ENCODE measurements at regions not wholly inside any gene's neighbourhood (a gene's known extent, or its start where the extent isn't known, plus 50 kb on each side); places are given as distances from the start of the nearest gene placed in this dataset.

GRCh38 chr5:167993771-167994170 lies 297.7 kb upstream of the WWC1 start:
- DNase-seq (no peak), ATAC-seq (no peak)

DNA sequence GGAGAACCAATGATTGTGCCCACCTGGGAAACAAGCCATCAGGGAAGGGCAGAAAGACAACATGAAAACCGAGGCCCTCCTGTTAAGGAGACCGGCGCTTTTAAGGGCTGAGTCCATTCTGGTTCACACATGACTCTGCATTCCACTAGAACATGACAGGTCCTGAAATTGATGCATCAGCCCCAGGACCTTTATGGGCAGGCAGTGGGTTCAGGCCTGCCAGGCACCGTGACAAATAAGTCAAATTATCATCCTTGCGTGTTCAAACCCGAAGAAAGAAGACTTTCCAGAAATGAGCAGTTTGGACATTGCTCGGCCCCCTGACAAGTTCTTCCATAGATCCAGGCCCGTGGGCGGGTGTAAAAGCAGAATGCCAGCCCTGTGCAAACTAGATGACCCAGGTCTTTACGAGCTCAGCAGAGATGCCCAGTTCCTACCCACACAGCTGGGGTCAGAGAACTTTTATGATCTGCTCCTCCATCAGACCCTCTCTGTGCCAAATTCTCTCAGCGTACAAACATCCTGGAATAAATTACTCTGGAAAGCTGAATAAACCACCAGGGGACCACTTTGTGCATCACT lies 295.5 kb upstream of the WWC1 start:
- DNase-seq: no peak

GRCh38 chr5:167998148-167998767 lies 293.2 kb upstream of the WWC1 start:
- DNase-seq: no peak
- ATAC-seq: no peak

More for the DNA sequence above, 295.5 kb upstream of the WWC1 start:
- ATAC-seq: no peak

DNA sequence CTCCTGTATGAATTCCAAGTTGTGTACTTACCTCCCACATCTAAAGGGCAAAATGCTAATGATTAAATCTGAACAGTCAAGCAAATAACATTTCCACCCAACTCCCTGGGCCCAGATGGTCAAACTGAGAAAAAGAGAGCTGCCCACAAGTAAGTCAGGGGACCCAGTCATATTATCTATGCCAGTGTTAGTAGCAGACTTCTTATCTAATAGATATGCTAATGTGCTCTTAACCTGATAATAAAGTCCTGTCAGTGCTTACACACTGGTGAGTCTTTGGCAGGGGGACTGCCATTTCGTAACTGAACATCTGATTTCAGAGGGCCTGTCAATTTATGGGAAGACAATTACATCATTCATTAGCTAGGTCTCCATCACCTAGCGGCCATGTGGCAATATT lies 292.3 kb upstream of the WWC1 start:
- no peak for DNase-seq
- no peak for ATAC-seq

- no peak for DNase-seq
- no peak for ATAC-seq
Measured at GRCh38 chr5:168001318-168001717, 290.1 kb upstream of the WWC1 start.

DNA sequence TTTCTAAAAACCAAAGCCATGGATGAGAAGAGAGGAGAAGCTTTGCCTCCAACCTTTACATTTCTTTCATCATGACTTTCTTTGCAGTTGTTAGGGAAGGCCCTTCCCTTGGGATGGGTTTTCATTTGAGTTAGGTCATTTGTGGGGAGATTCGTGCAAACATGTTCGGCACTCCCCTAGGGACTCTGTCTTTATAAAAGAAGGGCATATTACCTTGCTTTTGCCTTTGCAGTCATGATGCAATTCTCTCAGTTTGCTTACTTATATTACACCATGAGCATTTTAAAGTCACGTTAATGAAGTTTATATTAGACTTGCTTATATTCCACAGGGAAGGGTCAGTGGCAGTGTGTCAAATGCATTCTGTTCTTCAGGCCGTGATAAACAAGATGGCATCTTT lies 289.3 kb upstream of the WWC1 start:
- no peak for DNase-seq
- ATAC-seq: no peak

DNA sequence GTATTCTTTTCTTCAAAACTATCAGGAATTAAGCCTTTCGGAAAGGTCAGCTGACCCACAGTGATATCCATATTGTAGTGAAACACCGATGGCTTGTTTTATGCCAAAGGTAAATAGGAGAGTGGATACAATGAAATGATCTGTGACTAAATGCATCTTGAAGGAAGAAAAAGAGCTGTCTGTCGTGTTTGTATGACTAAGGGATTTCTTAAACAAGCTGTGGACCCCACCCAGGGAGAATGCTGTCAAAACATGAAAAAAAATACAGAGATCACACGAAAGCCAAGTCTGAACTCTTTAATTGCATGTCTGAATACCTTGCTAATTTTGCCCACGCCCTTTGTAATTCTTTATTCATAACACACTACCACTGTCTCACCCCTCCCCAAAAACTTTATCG lies 286.4 kb upstream of the WWC1 start:
- no peak for DNase-seq
- ATAC-seq: no peak

- ATAC-seq (no peak), DNase-seq (no peak)
Measured at GRCh38 chr5:168005936-168006335, 285.5 kb upstream of the WWC1 start.

DNA sequence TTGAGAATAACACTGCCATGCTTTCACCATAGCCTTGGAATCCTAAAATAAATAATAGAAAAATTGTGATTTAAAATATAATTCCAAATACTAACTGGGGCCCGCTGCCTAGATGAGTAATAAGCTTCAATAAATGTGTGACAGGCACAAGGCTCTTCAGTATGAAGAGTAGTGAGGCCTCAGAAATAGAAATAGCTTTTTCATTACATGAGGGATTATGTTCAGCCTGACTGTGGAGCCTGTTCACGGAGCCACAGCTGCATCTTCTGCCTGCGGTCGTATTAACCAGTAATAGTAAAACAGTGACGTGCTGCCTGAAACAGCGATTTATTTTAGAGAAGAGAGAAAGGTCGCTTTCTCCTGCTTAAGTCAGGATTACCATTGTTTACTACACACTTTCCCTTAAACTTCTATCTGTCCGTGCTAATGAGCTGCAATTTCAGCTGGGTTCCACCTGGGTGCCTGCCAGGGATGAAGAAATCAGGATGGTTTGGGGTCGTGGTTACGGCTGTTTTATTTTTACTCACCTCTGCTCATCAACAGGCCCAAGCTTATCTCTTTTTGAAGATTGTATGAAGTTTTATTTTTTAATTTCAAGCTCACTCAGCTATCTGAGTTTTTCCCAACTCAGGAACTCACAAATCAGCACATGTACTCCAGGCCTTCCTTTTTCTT lies 284.9 kb upstream of the WWC1 start:
- ATAC-seq: no peak
- no peak for DNase-seq

DNA sequence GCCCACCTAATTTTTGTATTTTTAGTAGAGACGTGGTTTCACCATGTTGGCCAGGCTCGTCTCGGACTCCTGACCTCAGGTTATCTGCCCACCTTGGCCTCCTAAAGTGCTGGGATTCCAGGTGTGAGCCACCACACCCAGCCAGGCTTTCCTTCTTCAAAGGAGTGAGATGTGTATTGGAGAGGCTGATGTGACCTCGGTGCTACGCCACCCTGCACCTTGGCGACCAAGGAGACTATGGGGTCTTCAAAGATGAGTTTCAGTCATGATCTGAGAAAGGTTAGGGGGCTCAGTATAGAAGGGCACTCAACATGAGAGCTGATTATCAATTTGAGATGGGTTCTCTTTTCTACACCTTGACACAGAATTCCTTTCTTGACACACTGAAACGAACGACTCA lies 284.2 kb upstream of the WWC1 start:
- ATAC-seq: no peak
- no peak for DNase-seq

GRCh38 chr5:168008555-168008954 lies 282.9 kb upstream of the WWC1 start:
- ATAC-seq (no peak), DNase-seq (no peak)

DNA sequence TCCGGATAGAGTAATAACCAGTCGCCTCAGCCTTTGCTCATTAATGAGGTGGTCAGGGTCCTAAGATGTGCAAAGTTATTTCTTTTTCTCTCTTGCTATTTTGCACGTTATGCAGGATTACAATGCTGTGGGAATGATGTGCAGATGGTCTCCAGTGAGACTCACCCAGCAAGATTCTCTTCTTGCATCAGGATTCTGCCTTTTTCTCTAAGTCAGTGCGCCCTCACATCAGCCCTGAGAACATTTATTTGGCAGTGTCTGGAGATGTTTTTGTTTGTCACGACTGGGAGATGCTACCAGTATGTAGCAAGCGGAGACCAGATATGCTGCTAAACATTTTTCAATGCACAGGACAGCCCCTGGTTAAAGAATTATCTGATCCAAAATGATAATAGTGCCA lies 280.3 kb upstream of the WWC1 start:
- DNase-seq (no peak), ATAC-seq (no peak)

DNA sequence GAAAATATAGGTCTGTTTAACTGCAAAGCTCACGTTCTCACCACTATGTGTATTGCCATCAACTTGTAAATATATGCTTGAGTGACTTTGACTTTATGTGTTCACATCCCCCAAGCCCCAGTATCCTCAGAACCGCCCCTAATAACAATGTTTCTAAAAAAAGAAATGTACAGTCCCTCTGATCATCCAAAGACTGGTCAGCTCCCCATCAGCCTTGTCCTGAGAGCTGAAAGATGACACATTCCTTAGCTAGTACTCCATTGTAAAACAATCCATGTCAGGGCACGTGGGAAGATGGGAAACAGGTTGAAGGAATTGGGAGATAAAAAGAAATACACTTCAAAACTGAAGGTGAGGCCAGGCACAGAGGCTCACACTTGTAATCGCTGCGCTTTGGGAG lies 279.4 kb upstream of the WWC1 start:
- ATAC-seq: no peak
- no peak for DNase-seq

GRCh38 chr5:168013546-168013945 lies 277.9 kb upstream of the WWC1 start:
- no peak for ATAC-seq
- no peak for DNase-seq

GRCh38 chr5:168014433-168015123 lies 276.9 kb upstream of the WWC1 start:
- DNase-seq: no peak
- ATAC-seq: no peak

DNA sequence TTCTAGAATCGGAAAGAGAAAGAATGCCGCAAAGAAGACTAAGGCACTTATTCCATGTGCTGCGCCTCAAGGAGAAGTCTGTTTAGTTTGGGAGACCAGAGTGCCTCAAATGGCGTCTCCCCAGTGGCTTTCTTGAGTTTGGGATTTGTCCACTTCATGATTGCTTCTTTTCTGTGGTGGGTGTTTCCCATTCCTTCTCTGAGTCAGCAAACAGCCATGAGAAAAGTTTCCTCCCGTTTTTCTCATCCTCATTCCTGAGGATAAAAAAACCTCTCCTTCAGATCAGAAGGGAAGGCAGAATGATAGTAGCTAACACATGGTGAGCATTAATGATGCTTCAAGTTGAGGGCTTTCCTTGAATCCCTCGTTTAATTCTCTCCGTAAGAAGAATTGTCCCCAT lies 275.9 kb upstream of the WWC1 start:
- ATAC-seq (no peak), DNase-seq (no peak)

- DNase-seq (no peak), ATAC-seq (no peak)
Measured at GRCh38 chr5:168017313-168017712, 274.1 kb upstream of the WWC1 start.

- no peak for DNase-seq
- ATAC-seq: no peak
Measured at GRCh38 chr5:168019143-168019542, 272.3 kb upstream of the WWC1 start.

DNA sequence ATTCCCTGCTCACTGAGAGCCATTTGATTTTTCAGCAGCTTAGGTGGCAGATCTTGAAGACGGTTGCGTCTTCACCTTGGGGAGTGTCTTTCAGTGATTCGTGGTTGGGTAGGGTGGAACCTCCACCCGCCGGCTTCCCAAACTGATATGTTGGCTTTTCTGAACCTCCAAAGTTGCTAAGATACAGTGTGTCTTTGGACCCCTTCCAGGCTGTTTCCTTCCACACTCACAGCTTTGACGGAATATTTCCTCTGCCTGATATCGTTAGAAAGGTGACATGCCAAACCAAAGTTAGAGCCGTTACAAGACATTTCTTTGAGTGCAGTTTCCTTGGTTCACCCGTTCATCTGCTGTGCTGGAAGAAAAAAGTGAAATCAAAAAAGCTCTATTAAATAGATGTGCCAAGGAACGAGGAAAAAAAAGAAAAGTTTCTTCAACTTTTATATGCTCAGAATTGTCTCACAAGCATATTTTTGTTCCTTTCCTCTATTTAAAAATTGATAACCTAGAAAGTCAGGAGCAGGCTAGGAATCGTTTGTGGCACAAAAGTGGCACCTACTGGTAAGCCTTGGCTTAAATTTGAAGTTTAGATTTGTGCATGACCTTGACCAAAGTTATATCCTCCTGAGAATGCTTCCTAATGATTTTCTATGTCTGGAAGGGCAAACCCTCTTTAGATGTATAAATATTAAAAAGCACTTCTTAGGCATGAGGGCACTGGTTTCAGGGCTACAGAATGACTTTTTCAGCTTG lies 270.7 kb upstream of the WWC1 start:
- DNase-seq (no peak), ATAC-seq (no peak)

GRCh38 chr5:168022446-168023169 lies 268.8 kb upstream of the WWC1 start:
- ATAC-seq: no peak
- no peak for DNase-seq

DNA sequence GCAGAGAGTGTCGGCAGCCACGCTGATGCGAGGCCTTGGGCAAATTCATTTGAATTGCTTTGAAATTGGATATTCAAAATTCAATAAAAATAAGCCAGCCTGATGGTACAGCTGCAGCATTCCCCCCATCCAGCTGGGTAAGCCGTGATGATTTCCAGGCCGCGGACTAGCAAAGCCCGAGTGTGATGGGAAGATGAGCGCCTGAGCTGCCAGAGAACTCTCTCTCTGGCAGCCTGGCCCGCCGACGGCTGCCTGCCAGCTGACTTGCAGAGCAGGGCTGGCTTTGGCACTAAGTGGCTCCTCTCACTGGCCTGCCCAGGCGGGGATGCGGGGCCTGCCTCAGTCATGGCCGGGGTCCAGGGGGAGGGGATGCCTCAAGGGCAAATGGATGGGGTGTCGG lies 268.3 kb upstream of the WWC1 start:
- DNase-seq (no peak), ATAC-seq (no peak)

DNA sequence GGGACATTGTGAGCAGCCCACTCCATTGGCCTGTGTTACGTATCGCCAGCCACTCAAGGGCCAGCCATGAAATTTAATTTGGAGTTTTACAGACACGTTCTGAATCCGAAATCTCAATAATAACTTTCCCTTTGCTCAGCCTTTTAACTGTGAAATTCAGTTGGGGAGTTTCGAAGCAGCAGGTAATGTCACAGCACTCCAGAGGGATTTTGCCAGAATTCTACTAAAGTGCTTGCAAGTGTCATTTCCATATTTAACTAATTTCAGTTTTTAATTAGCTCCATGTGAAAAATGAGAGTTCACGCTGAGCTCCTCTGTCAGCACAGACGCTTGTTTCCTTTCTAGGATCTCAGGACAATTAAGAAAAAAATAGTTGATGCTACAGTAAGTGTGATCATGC lies 267.1 kb upstream of the WWC1 start:
- ATAC-seq: no peak
- DNase-seq: no peak
